Endodermal cell (in vitro differentiated cells): ENCODE measurements at regions not wholly inside any gene's neighbourhood (a gene's known extent, or its start where the extent isn't known, plus 50 kb on each side); places are given as distances from the start of the nearest gene placed in this dataset.

Experiments
- DNase-seq: peaks from one replicate; pipeline ENCODE4 v3.0.0-alpha.2; 2017
- H3K27ac ChIP-seq: 2 replicates; pipeline ENCODE4 v1.5.1; 2013; ENCODE audit warnings: mild to moderate bottlenecking, low read depth, low read length, moderate library complexity
- H3K27me3 ChIP-seq: 2 replicates; pipeline ENCODE4 v1.6.1; 2013; ENCODE audit warnings: mild to moderate bottlenecking, low read length, moderate library complexity; ENCODE audit not compliant: insufficient read depth, control insufficient read depth, poor library complexity, severe bottlenecking
- H3K36me3 ChIP-seq: 2 replicates; pipeline ENCODE4 v1.7.0; 2013; ENCODE audit warnings: mild to moderate bottlenecking, low read length, moderate library complexity; ENCODE audit not compliant: control insufficient read depth, insufficient read depth
- H3K4me1 ChIP-seq: one replicate; pipeline ENCODE4 v1.7.0; 2013; ENCODE audit warnings: low read length; ENCODE audit not compliant: control insufficient read depth, insufficient read depth
- H3K4me3 ChIP-seq: 2 replicates; pipeline ENCODE4 v1.5.1; 2013; ENCODE audit warnings: mild to moderate bottlenecking, low read length, moderate library complexity
- H3K9ac ChIP-seq: 2 replicates; pipeline ENCODE4 v1.6.1; 2013; ENCODE audit warnings: mild to moderate bottlenecking, low read length, moderate library complexity; ENCODE audit not compliant: poor library complexity, severe bottlenecking; ENCODE audit errors: extremely low read depth
- H3K9me3 ChIP-seq: 2 replicates; pipeline ENCODE4 v1.6.1; 2013; ENCODE audit warnings: mild to moderate bottlenecking, low read length, moderate library complexity; ENCODE audit not compliant: control insufficient read depth
- H3K27ac Mint-ChIP-seq: 2 replicates; pipeline ENCODE4 v1.8.0; 2020; ENCODE audit warnings: mixed read lengths
- H3K27me3 Mint-ChIP-seq: 2 replicates; pipeline ENCODE4 v1.8.0; 2021; ENCODE audit warnings: mild to moderate bottlenecking, mixed read lengths; ENCODE audit not compliant: insufficient read depth
- H3K36me3 Mint-ChIP-seq: 2 replicates; pipeline ENCODE4 v1.8.0; 2020; ENCODE audit warnings: low read depth, mixed read lengths
- H3K4me1 Mint-ChIP-seq: 2 replicates; pipeline ENCODE4 v1.8.0; 2020; ENCODE audit warnings: mixed read lengths
- H3K4me3 Mint-ChIP-seq: 2 replicates; pipeline ENCODE4 v1.8.0; 2020; ENCODE audit warnings: mild to moderate bottlenecking, moderate library complexity, mixed read lengths
- H3K9me3 Mint-ChIP-seq: 2 replicates; pipeline ENCODE4 v1.8.0; 2020; ENCODE audit warnings: mild to moderate bottlenecking, mixed read lengths
- CTCF ChIP-seq: fragments of 200-600 bp; sonication (generic); conservative IDR thresholded peaks from 2 replicates; pipeline ENCODE4 v1.5.0; 2021; ENCODE audit warnings: antibody characterized with exemption, mild to moderate bottlenecking
- WGBS, 2 experiments: methylation state at CpG; one replicate each; pipeline versions ENCODE4 v1.1.5 to v1.1.7; 2013; ENCODE audit warnings: missing lambda C conversion rate in 2 of 2, mixed read lengths in 1 of 2; ENCODE audit not compliant: insufficient coverage in 1 of 2, insufficient read length in 1 of 2; 5-methylcytosine and 5-hydroxymethylcytosine counted together

GRCh38 chr18:10044054-10044453 lies 130.2 kb downstream of the VAPA start:
- Mint-ChIP-seq H3K27ac (no peak overlapping the region), H3K36me3 (no peaks in the 10 kb centered on the region), H3K4me1 (peaks cover 4% of the 10 kb centered on the region), H3K4me3 (no peak overlapping the region), H3K9me3 (peaks cover 21% of the 10 kb centered on the region), H3K27me3 (peaks cover 9% of the 10 kb centered on the region)
- H3K9me3 ChIP-seq: peaks cover 22% of the 10 kb centered on the region
- H3K4me1 ChIP-seq: no peaks in the 10 kb centered on the region
- no peak for TF ChIP-seq CTCF
- H3K9ac ChIP-seq: no peak overlapping the region
- DNase-seq: peak; percentile 39
- H3K4me3 ChIP-seq: no peak overlapping the region
- H3K27me3 ChIP-seq: no peaks in the 10 kb centered on the region
- no peak overlapping the region for H3K27ac ChIP-seq
- WGBS, 2 experiments: 89 to 93% methylated on average over 1 of the region's 1 CpG
- H3K36me3 ChIP-seq: no peaks in the 10 kb centered on the region

GRCh38 chr18:10045296-10045891 lies 131.6 kb downstream of the VAPA start:
- H3K36me3 Mint-ChIP-seq: no peaks in the 10 kb centered on the region
- TF ChIP-seq CTCF: no peak
- H3K4me3 ChIP-seq: no peak overlapping the region
- H3K4me3 Mint-ChIP-seq: no peak overlapping the region
- H3K36me3 ChIP-seq: no peaks in the 10 kb centered on the region
- H3K27me3 ChIP-seq: no peaks in the 10 kb centered on the region
- peaks cover 4% of the 10 kb centered on the region for H3K4me1 Mint-ChIP-seq
- peak; percentile 35 for DNase-seq
- H3K9me3 ChIP-seq: peaks cover 22% of the 10 kb centered on the region
- no peaks in the 10 kb centered on the region for H3K4me1 ChIP-seq
- H3K9me3 Mint-ChIP-seq: peaks cover 21% of the 10 kb centered on the region
- peaks cover 13% of the 10 kb centered on the region for H3K27me3 Mint-ChIP-seq
- no peak overlapping the region for H3K27ac ChIP-seq
- H3K9ac ChIP-seq: no peak overlapping the region
- H3K27ac Mint-ChIP-seq: no peak overlapping the region
- 94 to 95% methylated on average over 12 to 23 of the region's 23 CpGs for WGBS, 2 experiments

GRCh38 chr18:10046178-10046807 lies 132.5 kb downstream of the VAPA start:
- Mint-ChIP-seq H3K36me3 (no peaks in the 10 kb centered on the region), H3K4me1 (no peaks in the 10 kb centered on the region), H3K27me3 (peaks cover 13% of the 10 kb centered on the region), H3K27ac (no peak overlapping the region), H3K4me3 (no peak overlapping the region), H3K9me3 (peaks cover 18% of the 10 kb centered on the region)
- no peak overlapping the region for H3K4me3 ChIP-seq
- WGBS, 2 experiments: 93 to 99% methylated on average over 7 to 13 of the region's 13 CpGs
- H3K27me3 ChIP-seq: no peaks in the 10 kb centered on the region
- DNase-seq: peak; percentile 11
- H3K4me1 ChIP-seq: no peaks in the 10 kb centered on the region
- H3K9me3 ChIP-seq: peaks cover 20% of the 10 kb centered on the region
- no peak for TF ChIP-seq CTCF
- no peaks in the 10 kb centered on the region for H3K36me3 ChIP-seq
- H3K27ac ChIP-seq: no peak overlapping the region
- H3K9ac ChIP-seq: no peak overlapping the region
